HUES64 (cell line): ENCODE measurements at regions not wholly inside any gene's neighbourhood (a gene's known extent, or its start where the extent isn't known, plus 50 kb on each side); places are given as distances from the start of the nearest gene placed in this dataset.
"Not testable (repeated sequence)": the region's sequence is repeated elsewhere in the genome, so short reads cannot be mapped to it uniquely, and the experiment has no call there.

Experiments
- H3K27ac ChIP-seq: 2 replicates; pipeline ENCODE4 v1.7.0; 2013; ENCODE audit warnings: low read depth, low read length, inconsistent platforms
- H3K27me3 ChIP-seq: 2 replicates; pipeline ENCODE4 v1.6.1; 2013; ENCODE audit warnings: mild to moderate bottlenecking, low read length; ENCODE audit not compliant: insufficient read depth
- H3K36me3 ChIP-seq: 2 replicates; pipeline ENCODE4 v1.6.1; 2013; ENCODE audit warnings: mild to moderate bottlenecking, low read length; ENCODE audit not compliant: insufficient read depth
- H3K4me1 ChIP-seq: 2 replicates; pipeline ENCODE4 v1.6.1; 2013; ENCODE audit warnings: mild to moderate bottlenecking, low read length, moderate library complexity; ENCODE audit not compliant: insufficient read depth
- H3K4me3 ChIP-seq: 2 replicates; pipeline ENCODE4 v1.5.1; 2013; ENCODE audit warnings: mild to moderate bottlenecking, low read length, moderate library complexity
- H3K9ac ChIP-seq: 2 replicates; pipeline ENCODE4 v1.6.1; 2013; ENCODE audit warnings: mild to moderate bottlenecking, low read depth, low read length
- H3K9me3 ChIP-seq: 2 replicates; pipeline ENCODE4 v1.6.1; 2013; ENCODE audit warnings: low read depth, low read length; ENCODE audit not compliant: insufficient read depth
- WGBS: fragments of 150-250, 120-280 bp; methylation state at CpG from one replicate; pipeline ENCODE4 v1.1.7; 2013; ENCODE audit warnings: missing lambda C conversion rate; 5-methylcytosine and 5-hydroxymethylcytosine counted together

DNA sequence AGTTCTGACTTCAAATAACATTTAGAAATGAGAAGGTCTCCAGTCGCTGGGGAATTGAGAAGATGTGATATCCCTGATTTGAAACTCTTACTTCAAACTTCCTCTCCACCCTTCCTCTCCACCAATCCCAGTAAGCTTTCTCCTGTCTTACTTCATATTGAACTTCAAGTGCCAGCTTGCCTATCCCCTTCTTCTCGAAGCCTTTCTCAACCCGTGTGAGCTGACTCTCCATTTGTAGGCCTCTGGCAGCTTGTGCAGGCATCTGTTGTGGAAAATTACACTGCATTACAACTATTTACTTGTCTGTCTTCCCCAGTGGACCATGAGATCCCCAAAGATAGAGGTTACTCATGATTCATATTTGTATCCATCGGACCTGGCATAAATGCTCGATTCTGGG lies 280.8 kb upstream of the CDH5 start:
- Histone ChIP-seq H3K9me3 (no peaks in the 10 kb centered on the region), H3K27ac (no peak overlapping the region), H3K36me3 (no peaks in the 10 kb centered on the region), H3K27me3 (no peaks in the 10 kb centered on the region), H3K9ac (no peak overlapping the region), H3K4me1 (peaks cover 14% of the 10 kb centered on the region), H3K4me3 (no peak overlapping the region)
- 94% methylated on average over 5 of the region's 5 CpGs for WGBS

DNA sequence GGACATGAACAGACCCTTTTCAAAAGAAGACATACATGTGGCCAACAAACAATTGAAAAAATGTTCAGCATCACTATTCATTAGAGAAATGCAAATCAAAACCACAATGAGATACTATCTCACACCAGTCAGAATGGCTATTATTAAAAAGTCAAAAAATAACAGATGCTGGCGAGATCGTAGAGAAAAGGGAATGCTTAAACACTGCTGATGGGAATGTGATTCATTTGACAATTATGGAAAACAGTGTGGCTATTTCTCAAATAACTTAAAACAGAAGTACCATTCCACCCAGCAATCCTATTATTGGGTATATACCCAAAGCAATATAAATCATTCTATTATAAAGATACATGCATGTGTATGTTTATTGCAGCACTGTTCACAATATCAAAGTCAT lies 281.8 kb upstream of the CDH5 start:
- not testable (repeated sequence) for H3K36me3 ChIP-seq, H3K9me3 ChIP-seq, H3K27me3 ChIP-seq, H3K4me3 ChIP-seq, H3K9ac ChIP-seq, H3K27ac ChIP-seq
- H3K4me1 ChIP-seq = peaks cover 14% of the 10 kb centered on the region
- WGBS = no CpG with 5 or more reads among the region's 2 CpGs

- H3K27me3 ChIP-seq = no peaks in the 10 kb centered on the region
- no CpG with 5 or more reads among the region's 1 CpG for WGBS
- no peaks in the 10 kb centered on the region for H3K36me3 ChIP-seq
- no peak overlapping the region for H3K27ac ChIP-seq
- H3K4me1 ChIP-seq = peaks cover 14% of the 10 kb centered on the region
- H3K4me3 ChIP-seq = no peak overlapping the region
- H3K9me3 ChIP-seq = no peaks in the 10 kb centered on the region
- H3K9ac ChIP-seq = no peak overlapping the region
These were observed 282.2 kb upstream of the CDH5 start for GRCh38 chr16:66084306-66084705.

GRCh38 chr16:66083171-66083570 lies 283.3 kb upstream of the CDH5 start:
- Histone ChIP-seq H3K9me3 (no peaks in the 10 kb centered on the region), H3K27me3 (no peaks in the 10 kb centered on the region), H3K9ac (no peak overlapping the region), H3K4me3 (no peak overlapping the region), H3K27ac (no peak overlapping the region), H3K36me3 (no peaks in the 10 kb centered on the region), H3K4me1 (peaks cover 14% of the 10 kb centered on the region)
- 89% methylated on average over 1 of the region's 1 CpG for WGBS

- Histone ChIP-seq H3K27me3 (no peaks in the 10 kb centered on the region), H3K9me3 (no peaks in the 10 kb centered on the region), H3K9ac (no peak overlapping the region), H3K4me3 (no peak overlapping the region), H3K4me1 (peaks cover 14% of the 10 kb centered on the region), H3K36me3 (no peaks in the 10 kb centered on the region), H3K27ac (no peak overlapping the region)
- WGBS = no CpG with 5 or more reads among the region's 2 CpGs
These were observed 284.1 kb upstream of the CDH5 start for GRCh38 chr16:66082424-66082823.

- Histone ChIP-seq H3K9ac (no peak overlapping the region), H3K27ac (peak overlapping the region; percentile 18), H3K4me3 (no peak overlapping the region), H3K9me3 (no peaks in the 10 kb centered on the region), H3K27me3 (no peaks in the 10 kb centered on the region), H3K36me3 (no peaks in the 10 kb centered on the region), H3K4me1 (peaks cover 14% of the 10 kb centered on the region)
- WGBS = 40% methylated on average over 5 of the region's 5 CpGs
These were observed 284.6 kb upstream of the CDH5 start for GRCh38 chr16:66081775-66082366.

DNA sequence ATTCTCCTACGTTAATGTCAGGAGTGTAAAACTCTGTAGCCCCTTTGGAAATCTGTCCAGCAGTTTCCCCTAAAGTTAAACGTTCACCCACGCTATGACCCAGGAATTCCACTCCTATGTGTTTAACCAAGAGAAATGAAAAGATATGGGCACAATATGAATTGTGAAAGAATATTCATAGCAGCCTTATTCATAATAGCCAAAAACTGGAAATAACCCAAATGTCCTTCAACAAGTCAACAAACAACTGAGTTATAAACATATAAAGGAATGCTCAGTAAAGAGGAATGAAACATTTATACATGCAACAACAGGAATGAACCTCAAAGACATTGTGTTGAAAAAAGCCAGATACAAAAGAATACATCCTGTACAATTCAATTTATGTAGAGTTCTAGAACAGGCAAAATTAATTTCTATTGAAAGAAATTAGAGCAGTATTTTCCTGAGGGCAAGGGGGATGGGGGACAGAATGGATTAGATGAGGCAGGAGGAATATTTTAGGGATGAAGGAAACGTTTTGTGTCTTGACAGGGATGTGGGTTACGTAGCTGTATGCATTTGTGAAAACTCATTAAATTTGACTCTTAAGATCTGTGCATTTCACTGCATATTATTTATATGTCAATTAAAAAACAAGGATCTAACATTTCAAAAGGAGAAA lies 286.7 kb upstream of the CDH5 start:
- 90% methylated on average over 5 of the region's 5 CpGs for WGBS
- Histone ChIP-seq H3K36me3 (no peaks in the 10 kb centered on the region), H3K27me3 (no peaks in the 10 kb centered on the region), H3K4me1 (peaks cover 14% of the 10 kb centered on the region), H3K27ac (no peak overlapping the region), H3K9me3 (no peaks in the 10 kb centered on the region), H3K9ac (no peak overlapping the region), H3K4me3 (no peak overlapping the region)

- Histone ChIP-seq H3K9me3 (no peaks in the 10 kb centered on the region), H3K9ac (no peak overlapping the region), H3K4me3 (no peak overlapping the region), H3K36me3 (no peaks in the 10 kb centered on the region), H3K27ac (no peak overlapping the region), H3K4me1 (no peaks in the 10 kb centered on the region), H3K27me3 (no peaks in the 10 kb centered on the region)
- WGBS = 98% methylated on average over 6 of the region's 6 CpGs
These were observed 296.2 kb upstream of the CDH5 start for GRCh38 chr16:66070140-66070917.

GRCh38 chr16:66069587-66069986 lies 296.9 kb upstream of the CDH5 start:
- Histone ChIP-seq H3K9me3 (no peaks in the 10 kb centered on the region), H3K9ac (no peak overlapping the region), H3K27ac (no peak overlapping the region), H3K36me3 (no peaks in the 10 kb centered on the region), H3K4me3 (no peak overlapping the region), H3K27me3 (no peaks in the 10 kb centered on the region), H3K4me1 (peaks cover 5% of the 10 kb centered on the region; the same call in 1 of the 2 replicates)
- WGBS = 91% methylated on average over 3 of the region's 3 CpGs

DNA sequence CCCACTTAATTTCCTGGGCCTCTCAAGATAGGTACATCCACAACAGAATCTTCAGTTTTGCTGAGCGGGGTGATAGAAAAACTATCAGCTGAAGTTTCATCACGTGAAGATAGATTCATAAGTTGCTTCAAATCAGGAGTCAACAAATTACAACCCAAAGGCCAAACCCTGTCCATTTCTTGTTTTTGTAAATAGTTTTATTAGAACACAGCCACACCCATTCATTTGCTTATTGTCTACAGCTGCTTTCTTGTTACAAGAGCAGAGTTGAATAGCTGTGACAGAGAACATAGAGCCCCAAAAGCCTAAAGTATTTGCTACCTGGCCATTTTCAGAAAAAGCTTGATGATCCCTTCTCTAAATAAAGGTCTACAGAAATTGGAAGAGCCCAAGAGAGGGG lies 300.1 kb upstream of the CDH5 start:
- no peaks in the 10 kb centered on the region for H3K27me3 ChIP-seq
- no peak overlapping the region for H3K27ac ChIP-seq
- H3K4me1 ChIP-seq = peaks cover 10% of the 10 kb centered on the region; the same call in 1 of the 2 replicates
- WGBS = 96% methylated on average over 2 of the region's 2 CpGs
- H3K9ac ChIP-seq = no peak overlapping the region
- H3K9me3 ChIP-seq = no peaks in the 10 kb centered on the region
- H3K36me3 ChIP-seq = no peaks in the 10 kb centered on the region
- no peak overlapping the region for H3K4me3 ChIP-seq

DNA sequence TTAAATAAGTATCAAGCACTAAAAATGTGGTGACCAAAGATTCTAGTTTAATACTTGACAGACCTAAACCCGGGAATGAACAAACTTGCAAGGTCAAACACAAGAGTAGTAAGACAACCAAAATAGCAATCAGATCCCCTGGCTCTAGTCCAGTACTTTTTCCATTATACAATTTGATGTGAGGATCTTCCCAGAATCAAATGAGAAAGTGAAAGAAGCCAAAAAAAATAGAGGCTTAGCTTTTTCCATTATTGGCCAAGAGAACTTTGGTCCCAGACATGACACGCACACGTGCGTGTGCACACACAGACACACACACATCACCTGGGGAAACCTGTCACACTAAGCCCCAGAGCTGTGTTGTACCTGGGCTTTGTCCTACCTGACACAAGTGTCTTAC lies 300.6 kb upstream of the CDH5 start:
- no peak overlapping the region for H3K4me3 ChIP-seq
- WGBS = 96% methylated on average over 4 of the region's 4 CpGs
- H3K9ac ChIP-seq = no peak overlapping the region
- H3K27me3 ChIP-seq = no peaks in the 10 kb centered on the region
- H3K36me3 ChIP-seq = no peaks in the 10 kb centered on the region
- H3K9me3 ChIP-seq = no peaks in the 10 kb centered on the region
- H3K27ac ChIP-seq = no peak overlapping the region
- H3K4me1 ChIP-seq = peaks cover 10% of the 10 kb centered on the region; the same call in 1 of the 2 replicates
